OCI-LY7 (cell line): ENCODE measurements at regions not wholly inside any gene's neighbourhood (a gene's known extent, or its start where the extent isn't known, plus 50 kb on each side); places are given as distances from the start of the nearest gene placed in this dataset.
A peak's percentile ranks its signal among the peaks of the same experiment; 100 is the strongest.

Source experiments
- BruUV-seq: library from RNA; stranded (reverse); fragments of 400-500 nt; replicated peaks from 2 replicates; lab custom pipeline; 2021; lab: Mats Ljungman, UMichigan
- CTCF ChIA-PET: fragments of 300-600 bp; sonication (Branson Sonifier 250); formaldehyde crosslinking; loops from one replicate; lab custom pipeline; 2022; ENCODE audit warnings: antibody characterized with exemption; ENCODE audit not compliant: unreplicated experiment; lab: Charles Lee
- POLR2A ChIA-PET: fragments of 300-600 bp; sonication (Branson Sonifier 250); formaldehyde crosslinking; loops from one replicate; lab custom pipeline; 2022; ENCODE audit warnings: antibody characterized with exemption; lab: Charles Lee
- DNase-seq: peaks from one replicate; pipeline ENCODE4 v3.0.0-alpha.2; 2015; ENCODE audit warnings: low spot score
- H2AFZ ChIP-seq: fragments of 200-600 bp; sonication (generic), shearing (Covaris generic); 2 replicates; pipeline ENCODE4 v1.6.1; 2014; ENCODE audit warnings: mild to moderate bottlenecking, antibody characterized with exemption, low read length, moderate library complexity
- H3K27ac ChIP-seq: fragments of 200-600 bp; sonication (generic); 2 replicates; pipeline ENCODE4 v1.5.1; 2014; ENCODE audit warnings: mixed run types, low read depth, mild to moderate bottlenecking, moderate library complexity, low read length, inconsistent platforms; ENCODE audit not compliant: poor library complexity, severe bottlenecking
- H3K36me3 ChIP-seq: fragments of 200-600 bp; sonication (generic); 2 replicates; pipeline ENCODE4 v1.6.1; 2014; ENCODE audit warnings: mild to moderate bottlenecking, antibody characterized with exemption, low read length, moderate library complexity, mixed read lengths; ENCODE audit not compliant: insufficient read depth
- H3K4me1 ChIP-seq: fragments of 200-600 bp; sonication (generic); 2 replicates; pipeline ENCODE4 v1.5.1; 2014; ENCODE audit warnings: mild to moderate bottlenecking, low read length; ENCODE audit not compliant: insufficient read depth, poor library complexity, severe bottlenecking
- H3K4me2 ChIP-seq: fragments of 200-600 bp; sonication (generic); 2 replicates; pipeline ENCODE4 v1.6.1; 2014; ENCODE audit warnings: mild to moderate bottlenecking, low read length
- H3K4me3 ChIP-seq: fragments of 200-600 bp; sonication (generic); 2 replicates; pipeline ENCODE4 v1.5.1; 2014; ENCODE audit warnings: mild to moderate bottlenecking, low read depth, low read length; ENCODE audit not compliant: poor library complexity, severe bottlenecking
- H3K79me2 ChIP-seq: fragments of 200-600 bp; sonication (generic); 2 replicates; pipeline ENCODE4 v1.6.1; 2016; ENCODE audit warnings: low read depth, mild to moderate bottlenecking, low read length, moderate library complexity, mixed read lengths; ENCODE audit not compliant: insufficient read depth
- H3K9me2 ChIP-seq: fragments of 200-600 bp; sonication (generic); 2 replicates; pipeline ENCODE4 v1.6.1; 2016; ENCODE audit warnings: mild to moderate bottlenecking, low read length, mixed read lengths; ENCODE audit not compliant: insufficient read depth
- H3K9me3 ChIP-seq: fragments of 200-600 bp; sonication (generic); 2 replicates; pipeline ENCODE4 v1.6.1; 2014; ENCODE audit warnings: mild to moderate bottlenecking, mixed run types, low read length, mixed read lengths
- H4K20me1 ChIP-seq: fragments of 200-600 bp; sonication (generic); 2 replicates; pipeline ENCODE4 v1.6.1; 2014; ENCODE audit warnings: mild to moderate bottlenecking, antibody characterized with exemption, low read length, moderate library complexity, mixed read lengths; ENCODE audit not compliant: insufficient read depth
- EZH2phosphoT487 ChIP-seq: fragments of 200-600 bp; sonication (generic); IDR thresholded peaks from 2 replicates; pipeline ENCODE4 v1.6.1; 2018; ENCODE audit warnings: low read depth, borderline replicate concordance, mild to moderate bottlenecking, mixed run types, antibody characterized with exemption, low read length, moderate library complexity, mixed read lengths
- intact Hi-C: fragments of 100-400 bp; cut with micrococcal nuclease; formaldehyde crosslinking; loops from one replicate; pipeline ENCODE4 v1.10.0; 2022; ENCODE audit not compliant: unreplicated experiment
- TF ChIP-seq, protein P1 (sequence below): fragments of 200-600 bp; sonication (generic); conservative IDR thresholded peaks from 2 replicates; pipeline ENCODE4 v1.5.1; 2014; ENCODE audit warnings: mild to moderate bottlenecking, antibody characterized with exemption, low read length, moderate library complexity, mixed read lengths

DNA sequence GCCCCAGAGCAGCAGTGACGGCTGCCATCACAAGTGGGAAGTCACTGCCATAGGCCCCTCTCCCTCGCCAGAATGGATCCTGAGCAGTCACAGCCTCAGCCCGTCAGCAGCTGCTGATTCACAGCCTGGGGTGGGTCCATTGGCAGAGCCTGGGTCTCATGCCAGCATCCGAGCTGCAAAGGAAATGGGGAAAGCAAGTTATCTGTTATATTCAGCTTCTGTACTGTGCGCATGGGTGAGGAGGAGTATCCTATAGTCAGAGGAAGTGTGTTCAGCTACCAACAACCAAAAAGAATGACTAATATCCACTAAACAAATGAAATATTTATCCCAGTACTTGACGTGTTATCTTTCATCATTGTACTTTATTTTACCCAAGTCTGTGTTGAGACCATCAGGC, 119.7 kb downstream of the RCN1 start:
- Histone ChIP-seq H3K4me1 (no peaks in the 10 kb centered on the region), H2AFZ (no peak overlapping the region), H3K4me2 (no peak overlapping the region), H3K9me2 (no peaks in the 10 kb centered on the region), H3K4me3 (no peak overlapping the region), H3K9me3 (no peaks in the 10 kb centered on the region), H3K27ac (no peak overlapping the region), H3K79me2 (no peaks in the 10 kb centered on the region), H3K36me3 (no peaks in the 10 kb centered on the region), H4K20me1 (no peaks in the 10 kb centered on the region)
- ChIA-PET POLR2A (interaction anchor here (0.6 to 0.7 kb wide), 3 partner anchors 409 to 1108 kb away, joined by 5 to 6 read pairs (median 5); no protein-coding TSS in a partner anchor), CTCF (no interaction called here)
- intact Hi-C loops = no loop called here
- DNase-seq = no peak
- no TSS peak for BruUV-seq
- TF ChIP-seq, protein P1, sequence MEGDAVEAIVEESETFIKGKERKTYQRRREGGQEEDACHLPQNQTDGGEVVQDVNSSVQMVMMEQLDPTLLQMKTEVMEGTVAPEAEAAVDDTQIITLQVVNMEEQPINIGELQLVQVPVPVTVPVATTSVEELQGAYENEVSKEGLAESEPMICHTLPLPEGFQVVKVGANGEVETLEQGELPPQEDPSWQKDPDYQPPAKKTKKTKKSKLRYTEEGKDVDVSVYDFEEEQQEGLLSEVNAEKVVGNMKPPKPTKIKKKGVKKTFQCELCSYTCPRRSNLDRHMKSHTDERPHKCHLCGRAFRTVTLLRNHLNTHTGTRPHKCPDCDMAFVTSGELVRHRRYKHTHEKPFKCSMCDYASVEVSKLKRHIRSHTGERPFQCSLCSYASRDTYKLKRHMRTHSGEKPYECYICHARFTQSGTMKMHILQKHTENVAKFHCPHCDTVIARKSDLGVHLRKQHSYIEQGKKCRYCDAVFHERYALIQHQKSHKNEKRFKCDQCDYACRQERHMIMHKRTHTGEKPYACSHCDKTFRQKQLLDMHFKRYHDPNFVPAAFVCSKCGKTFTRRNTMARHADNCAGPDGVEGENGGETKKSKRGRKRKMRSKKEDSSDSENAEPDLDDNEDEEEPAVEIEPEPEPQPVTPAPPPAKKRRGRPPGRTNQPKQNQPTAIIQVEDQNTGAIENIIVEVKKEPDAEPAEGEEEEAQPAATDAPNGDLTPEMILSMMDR = no peak
- no peak for TF ChIP-seq EZH2phosphoT487

- no TSS peak for BruUV-seq
- CTCF ChIA-PET = no interaction called here
- no peak overlapping the region for H2AFZ ChIP-seq
- no peak overlapping the region for H3K4me3 ChIP-seq
- no peaks in the 10 kb centered on the region for H3K9me3 ChIP-seq
- no peak for TF ChIP-seq EZH2phosphoT487
- TF ChIP-seq, protein P1 = no peak
- intact Hi-C loops = no loop called here
- no peaks in the 10 kb centered on the region for H4K20me1 ChIP-seq
- no peaks in the 10 kb centered on the region for H3K9me2 ChIP-seq
- H3K36me3 ChIP-seq = no peaks in the 10 kb centered on the region
- H3K4me2 ChIP-seq = no peak overlapping the region
- no peaks in the 10 kb centered on the region for H3K4me1 ChIP-seq
- POLR2A ChIA-PET = no interaction called here
- H3K79me2 ChIP-seq = no peaks in the 10 kb centered on the region
- no peak overlapping the region for H3K27ac ChIP-seq
- no peak for DNase-seq
Observed at GRCh38 chr11:32213223-32213622, 122.3 kb downstream of the RCN1 start.

DNA sequence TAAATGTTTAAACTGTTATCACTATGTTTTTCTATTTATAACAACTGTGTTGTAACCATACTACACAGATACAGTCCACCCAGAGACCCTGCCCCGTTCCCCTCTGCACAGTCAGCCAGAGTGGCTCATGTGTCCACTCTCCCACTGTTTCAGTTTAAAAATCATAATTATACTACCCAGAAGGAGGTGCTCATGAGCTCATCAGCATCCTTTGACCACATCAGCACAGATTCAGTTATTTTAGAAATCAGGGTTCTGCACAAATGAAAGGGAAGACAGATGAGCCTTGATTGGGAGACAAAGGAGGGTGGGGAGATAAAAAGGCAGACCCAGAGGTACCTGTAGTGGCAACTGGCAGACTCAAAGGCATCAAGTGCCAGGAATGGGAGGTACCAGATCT, 124.3 kb downstream of the RCN1 start:
- Histone ChIP-seq H3K9me2 (no peaks in the 10 kb centered on the region), H3K36me3 (no peaks in the 10 kb centered on the region), H2AFZ (no peak overlapping the region), H3K4me2 (no peak overlapping the region), H4K20me1 (no peaks in the 10 kb centered on the region), H3K9me3 (no peaks in the 10 kb centered on the region), H3K79me2 (no peaks in the 10 kb centered on the region), H3K4me3 (no peak overlapping the region), H3K4me1 (no peaks in the 10 kb centered on the region), H3K27ac (no peak overlapping the region)
- POLR2A ChIA-PET = interaction anchor here (0.6 to 1.0 kb wide), 2 partner anchors 15 to 30 kb away, joined by 3 read pairs; no protein-coding TSS in a partner anchor
- BruUV-seq = no TSS peak
- TF ChIP-seq EZH2phosphoT487 = no peak
- TF ChIP-seq, protein P1 = peak; percentile 28; the same call in 1 of the 2 replicates
- DNase-seq = no peak
- intact Hi-C loops = no loop called here
- CTCF ChIA-PET = no interaction called here
